CD4-positive, alpha-beta T cell treated with Interleukin-6 at 100 ng/mL for 8 hours (primary cell): ENCODE measurements at regions not wholly inside any gene's neighbourhood (a gene's known extent, or its start where the extent isn't known, plus 50 kb on each side); places are given as distances from the start of the nearest gene placed in this dataset.

Experiments
- DNase-seq: peaks from one replicate; pipeline ENCODE4 v3.0.0-alpha.2; 2020; ENCODE audit warnings: mixed read lengths, low spot score

DNA sequence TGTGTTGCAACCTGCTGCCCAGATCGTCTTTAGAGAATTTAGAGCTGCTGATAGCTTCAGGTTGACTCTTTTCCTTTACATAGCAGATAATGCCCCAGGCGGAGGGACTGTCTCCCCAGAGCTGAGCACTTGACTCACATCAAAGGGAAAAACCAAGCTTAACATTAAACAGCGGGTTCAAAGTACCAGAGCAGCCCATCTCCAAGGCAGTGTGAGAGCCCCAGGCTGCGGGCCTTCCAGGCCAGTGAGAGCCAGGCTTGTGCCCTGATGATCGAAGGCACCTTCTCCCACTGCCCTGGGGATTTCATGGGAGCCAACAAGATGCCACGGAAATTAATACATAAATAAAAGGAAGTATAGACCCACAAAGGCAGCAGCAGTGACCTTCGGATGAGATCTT is 275.6 kb downstream of the XXYLT1 start:
- no peak for DNase-seq

DNA sequence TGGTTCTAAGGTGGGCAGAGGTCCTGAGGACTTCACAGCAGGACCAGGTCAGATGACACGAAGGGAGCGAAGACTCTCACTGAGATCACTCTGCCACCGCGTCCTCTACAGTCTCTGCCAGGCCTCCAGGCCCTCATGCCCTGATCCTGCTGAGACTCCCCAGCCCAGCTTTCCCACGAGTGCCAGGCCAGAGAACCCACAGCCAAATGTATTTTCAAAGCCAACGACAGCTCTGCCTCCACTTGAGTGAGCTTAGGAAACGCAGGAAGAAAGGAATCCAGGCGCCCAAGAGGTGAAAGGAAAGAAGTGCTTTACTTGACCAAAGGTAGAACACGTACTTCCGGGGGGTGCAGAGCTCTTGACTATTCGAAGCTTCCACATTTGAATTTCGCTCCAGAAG is 275.0 kb downstream of the XXYLT1 start:
- DNase-seq: no peak

DNA sequence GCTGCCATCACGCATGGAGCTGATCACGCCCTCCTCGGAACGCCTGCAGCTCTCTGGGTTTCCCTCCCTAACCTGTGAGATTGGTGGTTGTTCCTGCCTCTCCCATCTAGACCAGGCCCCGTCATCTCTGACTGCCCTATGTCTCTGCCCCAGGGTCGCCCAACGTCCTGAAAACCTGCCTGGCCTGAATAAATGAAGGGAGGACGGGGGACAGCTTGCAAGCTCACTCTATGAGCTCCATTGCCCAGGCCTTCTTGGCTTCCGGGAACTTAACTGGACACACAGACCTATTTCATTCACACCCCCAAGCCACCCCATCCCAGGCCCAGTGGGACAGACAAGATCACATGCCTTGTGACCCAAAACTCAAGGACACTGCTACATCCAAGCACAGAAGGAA is 274.2 kb downstream of the XXYLT1 start:
- no peak for DNase-seq

- no peak for DNase-seq
Observed at GRCh38 chr3:194998417-194998816, 272.5 kb downstream of the XXYLT1 start.

- DNase-seq: no peak
Observed at GRCh38 chr3:194998948-194999347, 272.0 kb downstream of the XXYLT1 start.

DNA sequence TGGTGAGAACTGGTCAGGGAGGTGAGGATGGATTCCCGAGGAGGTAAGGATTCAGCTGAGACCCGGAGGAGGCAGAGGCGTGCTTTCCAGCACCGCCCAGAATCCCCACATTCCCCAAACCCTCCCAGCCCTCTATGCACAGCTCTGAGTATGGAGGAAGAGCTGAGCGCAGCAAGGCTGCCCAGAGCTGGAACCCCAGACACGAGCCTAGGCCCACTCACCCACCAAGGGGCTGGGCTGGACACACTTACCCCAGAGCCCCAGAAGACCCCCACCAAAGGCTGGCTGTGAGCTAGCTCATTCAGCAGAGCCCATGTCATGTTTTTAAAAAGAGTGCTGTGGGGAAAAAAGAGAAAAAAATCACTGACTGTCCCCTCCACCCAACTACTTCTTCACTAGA is 271.5 kb downstream of the XXYLT1 start:
- no peak for DNase-seq

- no peak for DNase-seq
Observed at GRCh38 chr3:195001261-195001660, 269.7 kb downstream of the XXYLT1 start.

DNA sequence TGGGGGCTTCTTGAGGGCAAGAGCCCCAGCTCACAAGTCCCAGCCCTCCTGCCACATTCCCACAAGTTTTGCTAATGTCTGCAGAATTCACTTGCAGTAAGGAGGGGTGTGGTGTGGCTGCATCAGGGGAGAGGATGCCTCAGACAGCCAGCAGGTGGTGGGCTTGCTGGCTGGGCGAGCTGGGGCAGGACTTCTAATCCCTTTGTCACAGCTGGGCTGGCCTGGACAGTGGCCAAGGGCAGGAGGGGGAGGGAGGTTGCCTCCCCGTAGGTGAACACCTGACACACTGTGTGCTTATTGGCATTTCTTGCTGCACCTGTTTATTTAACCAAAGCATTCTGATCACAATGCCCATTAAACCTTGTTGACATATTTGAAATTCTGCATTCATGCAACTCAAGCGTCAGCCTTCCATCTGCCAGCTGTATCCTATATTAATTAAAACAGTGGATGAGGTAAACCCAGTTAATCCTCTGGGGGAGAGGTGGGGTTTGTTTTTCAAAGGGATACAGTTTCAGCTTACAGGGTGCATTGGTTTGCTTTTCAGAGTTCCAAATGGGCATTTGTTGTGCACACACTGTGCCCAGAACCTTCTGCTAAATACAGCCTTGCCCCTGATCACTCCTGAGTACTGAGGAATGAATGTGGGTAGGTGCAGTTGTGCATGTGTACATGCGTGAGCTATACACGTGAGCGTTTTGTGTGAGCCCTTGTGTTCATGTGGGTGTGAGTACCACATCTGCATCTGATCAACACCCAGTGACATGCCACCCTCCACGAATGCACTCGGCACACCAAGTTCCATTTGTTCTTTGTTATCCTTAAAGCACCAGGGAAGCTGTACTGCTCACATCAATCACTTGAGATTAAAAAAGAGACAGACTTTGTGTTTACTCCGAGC is 268.7 kb downstream of the XXYLT1 start:
- DNase-seq: peak; percentile 11

- DNase-seq: no peak
Observed at GRCh38 chr3:195003006-195003892, 267.7 kb downstream of the XXYLT1 start.

- DNase-seq: no peak
Observed at GRCh38 chr3:195003893-195004289, 267.1 kb downstream of the XXYLT1 start.

- DNase-seq: no peak
Observed at GRCh38 chr3:195004512-195005250, 266.3 kb downstream of the XXYLT1 start.

DNA sequence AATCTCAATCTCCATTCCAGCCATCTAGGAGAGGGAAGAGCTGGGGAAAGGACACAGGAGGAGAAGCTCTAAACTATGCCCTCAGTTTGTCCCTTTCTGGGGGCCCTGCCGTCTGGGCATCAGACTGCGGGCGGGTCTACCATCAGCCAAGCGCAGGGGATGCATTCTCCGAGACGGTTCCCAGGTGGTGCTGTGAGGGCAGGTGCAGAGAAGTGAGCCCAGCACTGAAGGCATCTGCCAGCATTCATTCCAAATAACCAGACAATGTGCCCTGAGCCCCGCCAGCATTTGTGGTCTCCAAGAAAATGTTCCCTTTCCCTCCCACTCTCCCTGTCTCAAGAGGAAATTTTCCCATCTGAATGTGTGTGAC is 265.7 kb downstream of the XXYLT1 start:
- DNase-seq: no peak

DNA sequence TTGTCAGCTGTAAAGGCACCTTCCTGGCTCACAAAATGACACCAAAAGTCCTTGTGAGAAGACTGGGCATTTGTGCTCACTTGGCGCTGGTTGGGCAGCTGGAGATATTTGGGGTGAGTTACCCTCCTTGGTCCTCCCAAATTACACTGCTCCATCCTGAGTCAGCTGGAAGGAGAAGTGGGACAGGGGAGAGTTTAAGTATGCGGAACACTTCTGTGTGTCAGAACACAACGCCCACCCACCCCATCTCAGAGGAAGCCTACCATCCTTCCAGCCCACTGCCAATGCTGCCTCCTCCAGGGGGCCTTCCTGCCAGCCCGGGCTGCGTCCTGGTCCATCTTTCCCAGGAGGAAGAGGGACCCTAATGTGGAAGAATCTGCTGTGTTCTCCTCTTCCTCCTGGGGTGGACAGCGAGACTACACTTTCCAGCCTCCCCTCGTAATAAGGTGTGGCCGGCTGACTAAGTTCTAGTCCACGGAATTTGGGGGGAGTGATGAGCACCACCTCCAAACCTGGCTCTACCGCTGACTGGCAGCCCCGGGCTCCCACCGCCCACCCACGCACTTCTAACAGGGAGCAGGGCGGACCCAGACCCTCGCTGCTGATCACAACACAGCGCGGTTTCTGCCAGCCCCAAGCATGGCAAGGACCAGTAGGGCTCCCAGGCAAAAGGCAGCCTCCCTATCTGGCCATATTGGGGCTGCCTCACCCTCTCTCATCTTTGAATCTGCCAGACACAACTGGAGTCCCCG is 265.0 kb downstream of the XXYLT1 start:
- DNase-seq: no peak

- no peak for DNase-seq
Observed at GRCh38 chr3:195007151-195007550, 263.8 kb downstream of the XXYLT1 start.

GRCh38 chr3:195007766-195008165 is 263.2 kb downstream of the XXYLT1 start:
- no peak for DNase-seq

GRCh38 chr3:195008816-195009215 is 262.1 kb downstream of the XXYLT1 start:
- DNase-seq: no peak

- no peak for DNase-seq
Observed at GRCh38 chr3:195009616-195010015, 261.3 kb downstream of the XXYLT1 start.

DNA sequence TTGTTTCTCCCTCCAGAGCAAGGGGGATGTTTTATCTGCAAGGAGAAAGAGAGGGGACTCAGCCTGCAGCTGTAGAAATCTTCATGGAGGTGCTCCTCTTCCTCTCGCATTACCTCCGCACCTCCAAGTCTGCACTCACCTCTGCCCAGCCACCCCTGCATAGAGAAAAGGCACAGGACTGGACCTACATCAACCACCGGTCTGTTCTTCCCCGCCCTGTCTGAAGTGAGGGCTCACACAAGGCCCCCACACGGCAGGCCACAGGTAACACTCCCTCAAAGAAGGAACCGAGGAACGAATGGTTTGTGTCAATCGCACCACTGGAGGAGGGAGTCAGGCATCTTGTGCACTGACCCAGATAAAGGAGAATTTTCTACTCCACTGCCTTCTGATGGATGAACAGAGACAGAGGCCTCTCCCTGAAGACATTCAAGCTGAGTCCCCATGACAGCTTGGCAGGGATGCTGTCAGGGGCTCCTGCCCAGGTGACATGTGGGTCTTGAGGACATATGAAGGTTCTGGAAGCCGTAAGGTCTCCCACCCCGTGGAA is 260.3 kb downstream of the XXYLT1 start:
- no peak for DNase-seq

GRCh38 chr3:195011231-195011834 is 259.6 kb downstream of the XXYLT1 start:
- DNase-seq: no peak

GRCh38 chr3:195012100-195012499 is 258.9 kb downstream of the XXYLT1 start:
- DNase-seq: no peak

- DNase-seq: no peak
Observed at GRCh38 chr3:195012571-195012970, 258.4 kb downstream of the XXYLT1 start.
